Stimulated activated CD8-positive, alpha-beta memory T cell treated with anti-CD3 and anti-CD28 coated beads, Interleukin-15, amount 100 ng/mL, for 48 hours (primary cell): ENCODE measurements at regions not wholly inside any gene's neighbourhood (a gene's known extent, or its start where the extent isn't known, plus 50 kb on each side); places are given as distances from the start of the nearest gene placed in this dataset.
"Not testable (repeated sequence)": the region's sequence is repeated elsewhere in the genome, so short reads cannot be mapped to it uniquely, and the experiment has no call there.

ENCODE experiments used
- DNase-seq, 2 donors: peaks; one replicate each; pipeline ENCODE4 v3.0.0-alpha.2; 2020; ENCODE audit warnings: low read depth in 2 of 2

GRCh38 chr15:96047255-96047931 lies 283.1 kb upstream of the NR2F2 start:
- DNase-seq: no peak

DNA sequence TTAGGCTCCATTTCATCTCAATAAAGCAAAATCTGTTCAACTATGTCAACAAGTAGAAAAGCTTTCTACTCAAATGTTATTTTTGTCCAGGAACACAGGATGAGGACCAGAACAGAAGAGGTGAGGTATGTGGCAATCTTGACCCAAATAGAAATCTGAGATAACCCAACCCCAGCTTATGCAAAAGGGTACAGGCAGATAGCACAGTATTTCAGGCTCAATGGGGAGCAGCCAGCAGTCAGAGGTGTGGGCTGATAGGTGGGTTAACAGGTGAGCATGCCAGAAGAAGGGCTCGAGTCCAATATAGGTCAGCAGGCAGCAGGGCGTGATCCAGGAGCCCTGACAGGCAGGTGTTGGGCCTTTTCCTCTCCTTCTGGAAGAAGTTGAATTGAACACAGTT lies 281.2 kb upstream of the NR2F2 start:
- no peak for DNase-seq

DNA sequence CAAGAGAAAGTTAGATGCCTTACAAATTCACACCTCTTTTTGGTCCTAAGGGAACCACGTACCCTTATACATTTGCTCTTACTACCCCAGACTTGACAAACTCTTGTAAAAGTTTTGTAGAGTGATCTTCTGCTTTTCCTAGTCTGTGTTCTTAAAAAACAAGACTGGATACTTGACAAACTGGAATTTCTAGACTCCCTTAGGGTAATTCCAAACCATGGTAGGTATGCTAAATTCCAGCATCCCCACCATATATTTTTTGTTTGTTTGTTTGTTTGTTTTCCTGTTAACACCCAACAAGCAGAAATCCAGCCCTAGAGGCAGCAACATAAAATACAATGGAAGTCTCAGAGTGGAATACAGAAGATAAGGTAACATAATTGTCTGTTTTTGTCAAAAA lies 280.7 kb upstream of the NR2F2 start:
- DNase-seq: no peak

DNA sequence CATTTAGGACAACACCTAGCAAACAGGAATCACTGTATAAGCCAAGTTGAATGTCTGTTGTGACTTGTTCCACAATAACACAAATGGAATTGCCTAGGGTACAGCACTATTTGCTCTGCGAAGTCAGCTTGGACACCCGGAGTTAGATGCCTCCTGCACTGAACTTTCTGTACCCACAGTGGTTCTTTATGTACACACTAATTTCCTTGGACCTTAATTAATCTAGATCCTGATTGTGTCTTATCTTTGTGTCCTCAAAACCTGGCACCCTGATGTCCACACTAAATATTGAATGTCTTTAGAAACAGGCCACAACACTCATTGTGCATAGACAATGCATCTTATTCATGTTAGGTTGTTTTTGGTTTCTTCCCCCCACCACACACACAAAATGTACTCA lies 278.9 kb upstream of the NR2F2 start:
- no peak for DNase-seq

GRCh38 chr15:96052154-96052553 lies 278.3 kb upstream of the NR2F2 start:
- no peak for DNase-seq

- no peak for DNase-seq
Observed at GRCh38 chr15:96052572-96053030, 277.9 kb upstream of the NR2F2 start.

DNA sequence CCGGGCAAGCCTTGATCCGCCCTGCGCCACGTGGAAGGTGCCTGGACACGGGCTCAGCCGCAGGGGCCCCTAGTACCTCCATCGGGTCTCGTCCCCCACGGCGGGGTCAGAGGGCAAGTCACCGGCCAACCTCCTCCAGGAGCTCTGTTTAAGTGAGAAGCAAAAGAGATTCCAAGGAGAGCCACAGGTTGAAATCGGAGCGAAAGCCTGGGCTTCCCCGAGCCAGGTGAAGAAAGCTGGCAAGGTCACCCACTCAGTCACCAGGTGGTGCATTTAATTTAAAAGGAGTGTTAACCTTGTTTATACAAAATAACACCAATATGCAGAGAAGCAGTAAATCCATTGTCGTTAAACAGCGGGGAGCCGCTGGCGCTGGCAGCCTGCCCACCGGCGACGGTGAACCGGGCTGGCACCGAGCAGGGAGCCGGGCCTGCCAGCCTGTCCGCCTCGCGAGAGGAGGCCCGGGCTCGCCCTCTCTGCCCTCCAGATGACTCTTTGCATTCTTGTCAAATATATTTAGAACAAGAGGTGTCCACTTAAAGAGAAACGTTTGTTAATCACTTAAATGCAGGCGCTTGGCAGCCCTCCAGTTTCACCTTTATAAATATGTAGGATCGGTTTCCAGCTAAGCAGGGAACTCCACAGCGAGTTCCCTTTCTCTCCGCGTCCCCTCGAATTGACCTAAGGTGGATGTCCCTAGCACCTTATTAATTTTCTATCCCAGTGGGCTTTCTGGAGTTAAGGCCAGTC lies 277.3 kb upstream of the NR2F2 start:
- no peak for DNase-seq

- DNase-seq: no peak
Observed at GRCh38 chr15:96053781-96054428, 276.6 kb upstream of the NR2F2 start.

- DNase-seq: no peak
Observed at GRCh38 chr15:96054621-96055020, 275.9 kb upstream of the NR2F2 start.

GRCh38 chr15:96058103-96058851 lies 272.2 kb upstream of the NR2F2 start:
- DNase-seq: no peak

DNA sequence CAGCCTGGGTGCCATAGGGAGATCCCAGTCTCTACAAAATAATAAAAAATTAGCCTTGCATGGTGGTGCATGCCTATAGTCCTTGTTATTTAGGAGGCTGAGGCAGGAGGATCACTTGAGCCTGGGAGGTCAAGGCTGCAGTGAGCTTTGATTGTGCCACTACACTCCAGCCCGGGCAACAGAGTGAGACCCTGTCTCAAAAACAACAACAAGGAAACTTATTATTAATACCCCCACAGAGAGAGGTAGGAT lies 271.7 kb upstream of the NR2F2 start:
- DNase-seq: not testable (repeated sequence)

DNA sequence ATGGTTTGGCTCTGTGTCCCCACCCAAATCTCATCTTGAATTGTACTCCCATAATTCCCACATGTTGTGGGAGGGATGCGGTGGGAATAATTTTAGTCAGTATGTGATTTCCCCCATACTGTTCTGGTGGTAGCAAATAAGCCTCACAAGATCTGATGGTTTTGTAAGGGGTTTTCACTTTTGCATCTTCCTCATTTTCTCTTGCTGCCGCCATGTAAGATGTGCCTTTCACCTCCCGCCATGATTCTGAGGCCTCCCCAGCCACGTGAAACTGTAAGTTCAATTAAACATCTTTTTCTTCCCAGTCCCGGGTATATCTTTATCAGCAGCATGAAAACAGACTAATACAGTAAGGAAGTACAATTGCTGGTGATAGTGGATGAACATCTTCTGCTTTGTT lies 269.9 kb upstream of the NR2F2 start:
- not testable (repeated sequence) for DNase-seq

DNA sequence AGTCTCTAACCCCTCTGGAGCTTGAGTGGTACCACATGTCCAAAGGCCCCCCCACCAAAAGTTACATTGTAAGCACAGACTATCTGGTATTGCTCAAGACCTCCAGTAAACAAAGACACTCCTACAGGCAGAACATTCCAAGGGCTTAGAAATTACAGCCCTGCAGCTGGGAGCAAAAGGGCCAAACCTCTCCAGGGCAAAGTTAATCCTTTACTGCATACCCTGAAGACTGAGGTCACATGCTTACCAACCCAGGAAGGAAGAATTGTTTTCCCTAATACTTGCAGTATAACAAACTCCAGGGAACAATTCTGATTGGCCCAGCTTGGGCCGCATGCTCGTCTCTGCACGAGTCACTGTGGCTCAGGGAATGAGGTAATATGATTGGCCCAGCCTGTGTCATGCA lies 266.1 kb upstream of the NR2F2 start:
- DNase-seq: no peak

GRCh38 chr15:96066126-96066525 lies 264.4 kb upstream of the NR2F2 start:
- DNase-seq: no peak

DNA sequence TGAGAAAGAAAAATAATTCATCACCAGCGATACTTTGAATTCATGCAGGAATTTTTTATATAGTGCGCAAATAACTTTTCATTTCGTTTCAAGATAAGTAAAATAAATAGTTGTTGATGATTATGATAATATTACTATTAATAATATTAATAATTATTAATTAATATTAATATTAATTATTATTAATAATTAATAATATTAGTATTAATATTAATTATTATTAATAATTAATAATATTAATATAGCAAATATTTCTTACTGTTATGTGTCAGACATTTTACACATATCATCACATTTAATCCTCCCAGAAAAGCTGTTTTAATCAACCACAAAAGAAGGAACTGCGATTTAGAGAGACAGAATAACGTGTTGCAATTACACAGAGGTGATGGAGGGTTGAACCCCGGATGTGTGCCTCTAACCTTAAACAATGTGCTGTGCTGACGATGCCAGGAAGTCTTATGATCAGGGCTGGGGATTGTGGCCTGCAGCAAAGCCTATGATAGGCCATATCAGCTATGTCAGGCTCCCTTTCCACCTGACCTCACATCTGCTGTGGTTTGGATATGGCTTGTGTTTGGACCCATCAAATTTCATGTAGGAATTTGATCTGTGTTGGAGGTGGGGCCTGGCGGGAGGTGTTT lies 263.5 kb upstream of the NR2F2 start:
- no peak for DNase-seq

- no peak for DNase-seq
Observed at GRCh38 chr15:96067677-96068076, 262.8 kb upstream of the NR2F2 start.

DNA sequence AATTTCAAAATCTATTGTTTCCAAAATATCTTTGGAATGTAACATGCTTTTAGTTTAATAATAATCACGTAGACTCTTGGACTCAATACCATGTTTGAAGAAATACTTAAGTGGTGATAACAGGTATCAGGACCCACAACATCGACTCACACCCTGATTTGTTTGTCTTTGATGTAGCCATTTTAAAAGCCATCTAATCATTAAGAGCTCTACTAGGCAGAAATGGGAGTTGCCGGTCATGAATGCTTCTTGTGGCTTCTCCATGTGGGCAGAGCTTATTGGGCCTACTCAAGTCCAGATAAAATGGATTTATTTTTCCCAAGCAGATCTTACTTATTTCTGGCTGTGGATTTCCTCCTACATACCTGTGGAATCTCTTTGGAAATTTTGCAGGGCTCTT lies 261.6 kb upstream of the NR2F2 start:
- DNase-seq: no peak

DNA sequence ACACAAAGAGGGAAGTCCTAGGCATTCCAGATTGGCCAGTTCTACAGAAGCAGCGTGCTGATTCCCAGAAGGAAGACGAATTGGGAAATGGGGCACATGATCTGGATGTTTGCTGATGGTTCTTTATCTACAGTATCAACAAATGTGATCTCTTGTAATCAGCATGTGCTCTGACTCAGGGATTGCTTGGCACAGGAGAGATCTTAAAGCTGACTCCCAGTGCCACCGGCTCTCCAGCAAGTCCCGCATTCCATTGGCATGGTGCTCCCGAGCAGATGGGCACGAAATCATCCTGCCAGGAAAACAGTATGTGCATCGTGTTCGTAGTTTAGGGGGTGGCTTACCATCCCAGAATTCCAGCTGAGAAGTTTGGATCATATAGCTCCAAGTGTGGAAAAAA lies 259.9 kb upstream of the NR2F2 start:
- no peak for DNase-seq

DNA sequence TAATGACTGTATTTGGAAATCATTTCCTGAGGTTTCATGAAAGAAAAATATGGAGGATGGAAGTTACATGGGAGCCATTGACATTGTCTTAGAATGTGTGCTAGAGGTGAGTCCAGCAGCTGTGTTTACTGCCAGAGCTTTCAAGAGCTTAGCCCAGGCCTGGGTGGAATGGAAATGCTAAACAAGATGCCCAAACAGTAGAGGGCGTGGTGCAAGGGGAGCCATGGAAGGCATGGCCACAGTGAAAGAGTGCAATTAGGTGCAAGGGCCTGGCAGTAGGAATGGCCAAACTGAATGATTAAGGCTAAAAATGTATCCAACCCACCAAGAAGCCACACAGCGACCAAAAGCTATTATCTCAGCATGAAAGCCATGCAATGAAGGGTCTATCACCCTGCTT lies 257.7 kb upstream of the NR2F2 start:
- no peak for DNase-seq

- no peak for DNase-seq
Observed at GRCh38 chr15:96073908-96074307, 256.6 kb upstream of the NR2F2 start.

DNA sequence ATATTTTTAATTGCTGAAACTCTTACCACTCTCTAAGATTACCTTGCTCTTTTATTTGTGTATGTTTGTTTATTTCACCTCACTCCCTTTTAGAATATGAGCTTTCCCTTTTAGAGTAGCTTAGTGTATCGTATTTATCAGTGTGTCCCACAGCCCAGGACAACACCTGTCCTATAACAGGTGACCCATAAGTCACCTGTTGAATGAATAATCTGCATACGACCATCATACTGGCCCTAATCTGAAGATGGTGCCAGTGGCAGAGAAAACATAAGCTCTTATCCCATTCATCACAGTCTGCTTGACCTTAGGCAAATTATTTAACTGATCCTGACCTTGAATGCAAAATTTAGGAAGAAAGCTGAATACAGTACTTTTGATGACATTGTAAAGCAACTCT lies 254.6 kb upstream of the NR2F2 start:
- DNase-seq: no peak

DNA sequence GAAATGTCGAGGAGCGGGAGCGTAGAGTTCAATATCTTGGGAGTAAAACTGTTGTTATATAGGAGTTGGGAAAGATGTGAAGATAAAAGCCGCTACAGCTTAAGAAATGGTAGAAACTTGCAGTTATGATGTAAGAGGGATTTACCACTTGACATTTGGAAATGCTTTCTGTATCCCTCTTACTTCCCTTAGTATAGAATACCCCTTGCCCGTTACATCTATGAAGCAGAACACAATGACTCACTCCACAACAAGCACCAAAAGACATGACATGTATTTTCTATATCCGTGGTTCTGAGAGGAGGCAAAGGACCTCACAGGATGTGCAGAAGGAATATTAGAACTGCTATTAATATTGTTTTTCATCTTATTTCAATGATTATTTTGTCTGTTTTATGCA lies 254.2 kb upstream of the NR2F2 start:
- no peak for DNase-seq
